ENCODE measurements at regions not wholly inside any gene's neighbourhood (a gene's known extent, or its start where the extent isn't known, plus 50 kb on each side); places are given as distances from the start of the nearest gene placed in this dataset.

DNA sequence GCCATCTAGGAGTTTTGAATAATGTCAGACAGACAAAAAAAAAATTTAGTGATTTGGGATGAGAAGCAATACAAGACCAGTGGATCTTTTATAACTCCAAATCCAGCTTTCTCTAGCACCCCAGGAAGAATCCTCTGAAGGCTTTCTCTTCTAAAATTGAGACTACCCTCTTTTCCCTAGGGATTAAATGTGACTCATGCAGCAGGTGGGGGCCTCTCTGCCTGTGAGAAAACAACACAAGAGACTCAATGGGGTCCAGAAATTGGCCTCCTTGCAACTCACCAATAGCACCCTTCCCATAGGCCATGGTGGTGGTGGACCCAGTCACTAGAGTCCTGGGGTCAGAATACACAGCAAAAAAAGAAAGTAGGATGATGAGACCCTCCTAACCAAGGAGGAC, 120.3 kb upstream of the ATP1A1 start:
- peaks cover 26% of the 10 kb centered on the region for H3K4me1 ChIP-seq
- H3K27me3 ChIP-seq (ENCODE audit: control insufficient read depth, insufficient read depth, low read length) = no peaks in the 10 kb centered on the region
- TF ChIP-seq, protein P1, sequence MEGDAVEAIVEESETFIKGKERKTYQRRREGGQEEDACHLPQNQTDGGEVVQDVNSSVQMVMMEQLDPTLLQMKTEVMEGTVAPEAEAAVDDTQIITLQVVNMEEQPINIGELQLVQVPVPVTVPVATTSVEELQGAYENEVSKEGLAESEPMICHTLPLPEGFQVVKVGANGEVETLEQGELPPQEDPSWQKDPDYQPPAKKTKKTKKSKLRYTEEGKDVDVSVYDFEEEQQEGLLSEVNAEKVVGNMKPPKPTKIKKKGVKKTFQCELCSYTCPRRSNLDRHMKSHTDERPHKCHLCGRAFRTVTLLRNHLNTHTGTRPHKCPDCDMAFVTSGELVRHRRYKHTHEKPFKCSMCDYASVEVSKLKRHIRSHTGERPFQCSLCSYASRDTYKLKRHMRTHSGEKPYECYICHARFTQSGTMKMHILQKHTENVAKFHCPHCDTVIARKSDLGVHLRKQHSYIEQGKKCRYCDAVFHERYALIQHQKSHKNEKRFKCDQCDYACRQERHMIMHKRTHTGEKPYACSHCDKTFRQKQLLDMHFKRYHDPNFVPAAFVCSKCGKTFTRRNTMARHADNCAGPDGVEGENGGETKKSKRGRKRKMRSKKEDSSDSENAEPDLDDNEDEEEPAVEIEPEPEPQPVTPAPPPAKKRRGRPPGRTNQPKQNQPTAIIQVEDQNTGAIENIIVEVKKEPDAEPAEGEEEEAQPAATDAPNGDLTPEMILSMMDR (IDR thresholded peaks at IDR 0.05) = no peak
- no peak overlapping the region for H3K9ac ChIP-seq
- no peak overlapping the region for H3K4me3 ChIP-seq (ENCODE audit: low read depth, low read length)
- H2AFZ ChIP-seq = no peak overlapping the region
- no peak overlapping the region for H3K4me2 ChIP-seq (ENCODE audit: low read length)
- H3K79me2 ChIP-seq = no peaks in the 10 kb centered on the region
- H3K27ac ChIP-seq = no peak overlapping the region
- no peaks in the 10 kb centered on the region for H3K9me3 ChIP-seq (ENCODE audit: control insufficient read depth, low read length)
- no peaks in the 10 kb centered on the region for H3K36me3 ChIP-seq (ENCODE audit: control insufficient read depth, insufficient read depth, low read length)

DNA sequence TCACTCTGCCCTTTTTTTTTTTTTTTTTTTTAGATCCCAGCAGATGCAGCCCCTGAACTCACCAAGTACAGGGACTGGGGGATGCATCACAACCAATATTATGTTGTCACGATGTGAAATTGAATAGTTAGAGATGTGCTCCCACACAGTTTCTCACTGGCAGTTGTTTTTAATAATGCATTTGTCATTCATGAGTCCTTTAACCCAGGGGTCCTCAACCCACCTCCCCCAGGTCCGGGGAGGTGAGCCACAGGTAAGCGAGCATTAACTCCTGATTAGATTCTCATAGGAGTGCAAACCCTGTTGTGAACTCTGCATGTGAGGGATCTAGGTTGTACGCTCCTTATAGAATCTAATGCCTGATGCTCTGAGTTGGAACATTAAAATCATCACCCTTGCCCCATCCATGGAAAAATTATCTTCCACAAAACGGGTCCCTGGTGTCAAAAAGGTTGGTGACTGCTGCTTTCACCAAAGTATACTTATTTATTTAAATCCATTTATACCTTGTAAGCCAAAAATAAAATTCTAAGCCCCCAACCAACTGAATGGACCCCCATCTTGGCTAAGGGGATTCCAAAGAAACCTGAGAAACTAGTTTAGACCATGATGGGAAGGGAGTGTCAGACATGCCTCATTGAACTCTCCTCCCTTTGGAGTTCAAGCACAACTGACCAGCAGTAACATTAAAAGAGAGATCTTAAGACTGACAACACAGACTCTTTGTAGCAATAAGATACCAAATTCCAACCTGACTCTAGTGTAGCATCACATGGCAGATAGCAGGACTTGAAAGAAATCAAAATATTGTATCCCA, 119.3 kb upstream of the ATP1A1 start:
- Histone ChIP-seq H3K9ac (no peak overlapping the region), H3K4me1 (peaks cover 28% of the 10 kb centered on the region)

DNA sequence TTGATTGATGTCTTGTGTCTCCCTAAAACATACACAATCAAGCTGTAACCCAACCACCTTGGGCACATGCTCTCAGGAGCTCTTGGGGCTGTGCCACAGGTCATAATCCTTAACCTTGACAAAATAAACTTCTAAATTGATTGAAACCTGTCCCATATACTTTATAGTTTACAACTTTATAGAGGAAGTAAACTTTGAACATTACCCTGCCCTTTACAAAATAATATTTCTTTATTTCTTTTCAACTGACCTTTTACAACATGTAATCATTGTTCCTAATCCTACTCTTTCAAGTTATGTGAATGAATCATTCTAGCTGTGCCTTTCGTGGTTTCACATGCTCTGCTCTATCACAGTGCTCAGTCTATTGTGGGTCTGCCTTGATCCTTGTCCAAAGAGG, 118.3 kb upstream of the ATP1A1 start:
- Histone ChIP-seq H3K4me1 (peaks cover 30% of the 10 kb centered on the region), H3K27me3 (ENCODE audit: control insufficient read depth, insufficient read depth, low read length) (no peaks in the 10 kb centered on the region), H3K9ac (no peak overlapping the region), H3K79me2 (no peaks in the 10 kb centered on the region), H3K27ac (peak overlapping the region; percentile 56), H3K36me3 (ENCODE audit: control insufficient read depth, insufficient read depth, low read length) (no peaks in the 10 kb centered on the region), H3K4me2 (ENCODE audit: low read length) (no peak overlapping the region), H2AFZ (no peak overlapping the region), H3K4me3 (ENCODE audit: low read depth, low read length) (no peak overlapping the region), H3K9me3 (ENCODE audit: control insufficient read depth, low read length) (no peaks in the 10 kb centered on the region)
- TF ChIP-seq, protein P1 (IDR thresholded peaks at IDR 0.05) = no peak

More for the DNA sequence above, 119.3 kb upstream of the ATP1A1 start:
- Histone ChIP-seq H3K79me2 (no peaks in the 10 kb centered on the region), H3K27me3 (ENCODE audit: control insufficient read depth, insufficient read depth, low read length) (no peaks in the 10 kb centered on the region), H3K4me2 (ENCODE audit: low read length) (no peak overlapping the region), H3K4me3 (ENCODE audit: low read depth, low read length) (no peak overlapping the region), H3K36me3 (ENCODE audit: control insufficient read depth, insufficient read depth, low read length) (no peaks in the 10 kb centered on the region), H2AFZ (no peak overlapping the region), H3K27ac (peak overlapping the region; percentile 56), H3K9me3 (ENCODE audit: control insufficient read depth, low read length) (no peaks in the 10 kb centered on the region)
- TF ChIP-seq, protein P1 (IDR thresholded peaks at IDR 0.05) = no peak

DNA sequence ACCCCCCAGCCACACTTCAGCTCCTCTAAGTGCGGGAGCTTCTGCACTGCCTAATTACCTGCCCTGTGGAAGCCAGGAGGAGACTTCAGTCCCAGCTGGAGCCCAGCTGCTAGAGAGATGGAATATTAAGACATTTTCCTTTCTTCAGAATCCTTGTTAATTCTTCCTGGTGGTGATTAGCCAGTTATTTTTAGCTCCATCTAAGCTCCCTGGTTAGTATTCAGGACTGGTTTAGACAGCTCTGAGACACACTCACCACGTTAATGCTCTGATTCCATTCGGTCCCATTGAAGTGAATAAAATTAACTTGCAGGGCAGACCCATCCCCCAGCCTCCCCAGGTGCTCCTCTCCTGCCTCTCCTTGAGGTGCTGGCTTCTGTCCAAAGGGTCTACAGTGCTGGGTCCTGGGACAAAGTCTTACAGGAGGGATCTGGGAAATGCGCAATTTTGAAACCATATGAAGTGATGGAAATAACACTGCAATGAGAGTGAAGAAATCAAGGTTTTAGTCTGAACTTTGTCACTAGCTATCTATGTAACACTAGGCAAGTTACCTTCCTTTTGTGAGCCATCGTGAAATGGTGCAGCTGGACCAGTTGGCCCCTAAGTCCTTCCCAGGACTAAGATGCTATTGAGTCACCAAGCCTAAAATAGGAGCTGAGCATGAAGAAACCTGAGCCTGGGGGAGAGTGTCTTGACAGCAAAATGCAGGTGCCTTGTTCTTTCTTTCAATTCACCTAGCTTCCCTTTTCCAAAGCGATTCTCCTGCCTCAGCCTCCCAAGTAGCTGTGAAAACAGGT, 117.4 kb upstream of the ATP1A1 start:
- H3K27ac ChIP-seq = peak overlapping the region; percentile 56

More for the DNA sequence above, 117.4 kb upstream of the ATP1A1 start:
- Histone ChIP-seq H2AFZ (peak overlapping the region; percentile 28), H3K36me3 (ENCODE audit: control insufficient read depth, insufficient read depth, low read length) (no peaks in the 10 kb centered on the region), H3K4me1 (peaks cover 36% of the 10 kb centered on the region), H3K27me3 (ENCODE audit: control insufficient read depth, insufficient read depth, low read length) (no peaks in the 10 kb centered on the region), H3K4me3 (ENCODE audit: low read depth, low read length) (no peak overlapping the region), H3K4me2 (ENCODE audit: low read length) (no peak overlapping the region), H3K79me2 (no peaks in the 10 kb centered on the region), H3K9ac (no peak overlapping the region), H3K9me3 (ENCODE audit: control insufficient read depth, low read length) (no peaks in the 10 kb centered on the region)
- TF ChIP-seq, protein P1 (IDR thresholded peaks at IDR 0.05) = no peak
